HepG2 (cell line): ENCODE measurements at regions not wholly inside any gene's neighbourhood (a gene's known extent, or its start where the extent isn't known, plus 50 kb on each side); places are given as distances from the start of the nearest gene placed in this dataset.
A peak's percentile ranks its signal among the peaks of the same experiment; 100 is the strongest.

Source experiments
- ARHGAP35 ChIP-seq: sonication (generic); formaldehyde crosslinking; IDR thresholded peaks from 2 replicates; pipeline ENCODE4 v1.9.0; 2022; ENCODE audit warnings: mild to moderate bottlenecking, inconsistent platforms, moderate library complexity, missing genetic modification reagents, borderline replicate concordance
- ATF4 ChIP-seq, 2 experiments: fragments of 450-650 bp in 1 of 2; sonication (generic) in 1 of 2; formaldehyde crosslinking; IDR thresholded peaks; 2 replicates each; pipeline versions ENCODE4 v1.5.0 to v1.8.0; 2020 to 2022; ENCODE audit warnings: mild to moderate bottlenecking in 1 of 2, missing genetic modification reagents in 1 of 2
- BCL3 ChIP-seq: sonication (generic); formaldehyde crosslinking; IDR thresholded peaks from 2 replicates; pipeline ENCODE4 v1.5.1; 2020; ENCODE audit warnings: mild to moderate bottlenecking, missing genetic modification reagents, moderate library complexity
- BRD4 ChIP-seq: sonication (generic); formaldehyde crosslinking; IDR thresholded peaks from 2 replicates; pipeline ENCODE4 v1.4.0; 2020; ENCODE audit warnings: missing genetic modification reagents
- DRAP1 ChIP-seq: IDR thresholded peaks from 2 replicates; pipeline ENCODE4 v1.6.1; 2016; ENCODE audit warnings: missing genetic modification reagents, missing compliant biosample characterization
- ESRRA ChIP-seq: sonication (generic); formaldehyde crosslinking; IDR thresholded peaks from 2 replicates; pipeline ENCODE4 v1.5.1; 2020; ENCODE audit warnings: mild to moderate bottlenecking, low read depth, missing genetic modification reagents
- GTF3A ChIP-seq: sonication (generic); formaldehyde crosslinking; conservative IDR thresholded peaks from 2 replicates; pipeline ENCODE4 v1.4.0; 2020; ENCODE audit warnings: mild to moderate bottlenecking, missing genetic modification reagents
- HMG20A ChIP-seq: IDR thresholded peaks from 2 replicates; pipeline ENCODE4 v1.6.1; 2016; ENCODE audit warnings: borderline replicate concordance
- HNF4G ChIP-seq, 2 experiments: sonication (generic) in 1 of 2; formaldehyde crosslinking in 1 of 2; IDR thresholded peaks; 2 replicates each; pipeline versions ENCODE4 v1.4.0 to v1.6.1; 2011 to 2020; ENCODE audit warnings: borderline replicate concordance in 2 of 2, low read depth in 2 of 2, mild to moderate bottlenecking in 2 of 2, low read length in 1 of 2, missing genetic modification reagents in 1 of 2, moderate library complexity in 1 of 2
- HOXD1 ChIP-seq: sonication (generic); formaldehyde crosslinking; IDR thresholded peaks from 2 replicates; pipeline ENCODE4 v1.5.0; 2020; ENCODE audit warnings: missing genetic modification reagents
- KLF12 ChIP-seq: sonication (generic); formaldehyde crosslinking; IDR thresholded peaks from 2 replicates; pipeline ENCODE4 v1.4.0; 2020; ENCODE audit warnings: missing genetic modification reagents, borderline replicate concordance
- PATZ1 ChIP-seq: sonication (generic); formaldehyde crosslinking; IDR thresholded peaks from 2 replicates; pipeline ENCODE4 v1.4.0; 2020; ENCODE audit warnings: missing genetic modification reagents
- POGZ ChIP-seq: sonication (generic); formaldehyde crosslinking; IDR thresholded peaks from 2 replicates; pipeline ENCODE4 v1.4.0; 2020; ENCODE audit warnings: mild to moderate bottlenecking, missing genetic modification reagents
- SMC3 ChIP-seq: IDR thresholded peaks from 2 replicates; pipeline ENCODE4 v1.6.1; 2011; ENCODE audit warnings: low read length, improper control_type of control experiment
- SNAPC2 ChIP-seq: sonication (generic); formaldehyde crosslinking; IDR thresholded peaks from 2 replicates; pipeline ENCODE4 v1.8.1; 2022; ENCODE audit warnings: mild to moderate bottlenecking, missing genetic modification reagents
- TOPORS ChIP-seq: sonication (generic); formaldehyde crosslinking; IDR thresholded peaks from 2 replicates; pipeline ENCODE4 v1.8.0; 2023; ENCODE audit warnings: mild to moderate bottlenecking, missing genetic modification reagents
- ZC3H13 ChIP-seq: sonication (generic); formaldehyde crosslinking; IDR thresholded peaks from 2 replicates; pipeline ENCODE4 v1.8.1; 2023; ENCODE audit warnings: mild to moderate bottlenecking, missing genetic modification reagents, moderate library complexity
- ZNF335 ChIP-seq: sonication (generic); formaldehyde crosslinking; IDR thresholded peaks from 2 replicates; pipeline ENCODE4 v1.4.0; 2020; ENCODE audit warnings: missing genetic modification reagents
- ZNF432 ChIP-seq: sonication (generic); formaldehyde crosslinking; IDR thresholded peaks from 2 replicates; pipeline ENCODE4 v1.5.0; 2020; ENCODE audit warnings: missing genetic modification reagents, mild to moderate bottlenecking, borderline replicate concordance
- ZSCAN30 ChIP-seq: sonication (generic); formaldehyde crosslinking; IDR thresholded peaks from 2 replicates; pipeline ENCODE4 v1.5.0; 2020; ENCODE audit warnings: mild to moderate bottlenecking, missing genetic modification reagents

GRCh38 chr7:138388673-138389491 is 71.2 kb upstream of the TRIM24 start (continued):
- no peak for TF ChIP-seq DRAP1
- TF ChIP-seq ZNF432: no peak
- peak; percentile 42; the same call in 1 of the 2 replicates for TF ChIP-seq PATZ1 (CRISPR knock-in tag)
- TF ChIP-seq GTF3A (CRISPR knock-in tag): no peak
- TF ChIP-seq HMG20A (CRISPR knock-in tag): peak; percentile 80; the same call in 1 of the 2 replicates
- peak; percentile 56; the same call in 1 of the 2 replicates for TF ChIP-seq ESRRA (CRISPR knock-in tag)
- peak; percentile 62; the same call in 1 of the 2 replicates for TF ChIP-seq HOXD1 (CRISPR knock-in tag)
- peak; percentile 83; the same call in 1 of the 2 replicates for TF ChIP-seq POGZ (CRISPR knock-in tag)
- peak; percentile 79 for TF ChIP-seq HNF4G (IDR thresholded peaks at IDR 0.05; ENCODE audit: borderline replicate concordance, low read depth, low read length)
- TF ChIP-seq HNF4G (CRISPR knock-in tag; IDR thresholded peaks at IDR 0.05; ENCODE audit: borderline replicate concordance, low read depth): peak; percentile 65; the same call in 1 of the 2 replicates
- TF ChIP-seq SMC3: no peak
- peak; percentile 28; the same call in 1 of the 2 replicates for TF ChIP-seq KLF12 (CRISPR knock-in tag)
- TF ChIP-seq ZNF335 (CRISPR knock-in tag): no peak
- no peak for TF ChIP-seq ARHGAP35 (CRISPR knock-in tag)
- TF ChIP-seq BRD4 (CRISPR knock-in tag): 0 out of 2 replicates have a peak, but pooled peaks have one; percentile 45
- TF ChIP-seq ZC3H13 (CRISPR knock-in tag): no peak
- TF ChIP-seq BCL3 (CRISPR knock-in tag): no peak
- no peak for TF ChIP-seq TOPORS (CRISPR knock-in tag)
- peak in 1 of 2 experiments; percentile 77; a peak in 1 of 4 replicates for TF ChIP-seq ATF4 (CRISPR knock-in tag; IDR thresholded peaks at IDR 0.05)
- peak; percentile 82; the same call in 1 of the 2 replicates for TF ChIP-seq SNAPC2 (CRISPR knock-in tag)
- peak; percentile 72; the same call in 1 of the 2 replicates for TF ChIP-seq ZSCAN30
